Uterus (tissue), 2 donors: ENCODE measurements at regions not wholly inside any gene's neighbourhood (a gene's known extent, or its start where the extent isn't known, plus 50 kb on each side); places are given as distances from the start of the nearest gene placed in this dataset.

Experiments used
- POLR2A ChIP-seq, 2 donors: fragments of 450-650 bp; IDR thresholded peaks; one replicate each; pipeline ENCODE4 v1.6.1; 2016; ENCODE audit warnings: antibody characterized with exemption in 2 of 2, mild to moderate bottlenecking in 1 of 2, moderate library complexity in 1 of 2
- TF ChIP-seq, protein P1 (sequence below), 4 experiments: fragments of 200-600 bp in 2 of 4; fragments of 450-650 bp in 2 of 4; sonication (generic) in 2 of 4; IDR thresholded peaks; one replicate each; pipeline ENCODE4 v1.5.1; 2016 to 2019; ENCODE audit warnings: antibody characterized with exemption in 4 of 4, mild to moderate bottlenecking in 2 of 4, moderate library complexity in 1 of 4

DNA sequence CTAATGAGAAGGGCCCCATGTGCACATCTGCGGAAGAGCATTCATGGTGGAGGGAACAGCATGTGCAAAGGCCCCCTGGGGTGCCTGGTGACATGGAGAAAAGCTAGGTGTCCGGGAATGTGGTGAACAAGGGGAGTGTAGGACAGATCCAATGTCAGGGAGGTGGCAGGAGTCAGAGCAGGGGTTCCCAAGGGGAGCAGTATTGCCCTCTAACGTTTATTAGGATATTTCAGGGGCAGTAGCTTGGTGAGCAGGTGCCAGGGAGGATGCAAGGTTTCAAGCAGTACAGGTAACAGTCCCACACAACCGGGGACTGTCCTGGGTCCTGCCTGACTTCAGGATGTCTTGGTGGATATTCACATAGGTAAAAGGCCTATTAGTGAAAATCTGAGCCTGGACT, 209.6 kb downstream of the EMX2 start:
- TF ChIP-seq POLR2A (IDR thresholded peaks at IDR 0.05), result no peak
- TF ChIP-seq, protein P1, sequence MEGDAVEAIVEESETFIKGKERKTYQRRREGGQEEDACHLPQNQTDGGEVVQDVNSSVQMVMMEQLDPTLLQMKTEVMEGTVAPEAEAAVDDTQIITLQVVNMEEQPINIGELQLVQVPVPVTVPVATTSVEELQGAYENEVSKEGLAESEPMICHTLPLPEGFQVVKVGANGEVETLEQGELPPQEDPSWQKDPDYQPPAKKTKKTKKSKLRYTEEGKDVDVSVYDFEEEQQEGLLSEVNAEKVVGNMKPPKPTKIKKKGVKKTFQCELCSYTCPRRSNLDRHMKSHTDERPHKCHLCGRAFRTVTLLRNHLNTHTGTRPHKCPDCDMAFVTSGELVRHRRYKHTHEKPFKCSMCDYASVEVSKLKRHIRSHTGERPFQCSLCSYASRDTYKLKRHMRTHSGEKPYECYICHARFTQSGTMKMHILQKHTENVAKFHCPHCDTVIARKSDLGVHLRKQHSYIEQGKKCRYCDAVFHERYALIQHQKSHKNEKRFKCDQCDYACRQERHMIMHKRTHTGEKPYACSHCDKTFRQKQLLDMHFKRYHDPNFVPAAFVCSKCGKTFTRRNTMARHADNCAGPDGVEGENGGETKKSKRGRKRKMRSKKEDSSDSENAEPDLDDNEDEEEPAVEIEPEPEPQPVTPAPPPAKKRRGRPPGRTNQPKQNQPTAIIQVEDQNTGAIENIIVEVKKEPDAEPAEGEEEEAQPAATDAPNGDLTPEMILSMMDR (IDR thresholded peaks at IDR 0.05), result no peak
